Effector memory CD8-positive, alpha-beta T cell (primary cell): ENCODE measurements at regions not wholly inside any gene's neighbourhood (a gene's known extent, or its start where the extent isn't known, plus 50 kb on each side); places are given as distances from the start of the nearest gene placed in this dataset.

ENCODE experiments used
- ATAC-seq: fragments of 150-1000 bp; cut with Tn5 transposase; replicated peaks from 2 replicates; pipeline ENCODE4 v1.10.0; 2021; ENCODE audit warnings: mild to moderate bottlenecking, moderate library complexity
- DNase-seq, 3 experiments: peaks; one replicate each; pipeline ENCODE4 v3.0.0; 2021
- H3K27ac Mint-ChIP-seq, 2 donors: one replicate each; pipeline ENCODE4 v1.8.0; 2022; ENCODE audit warnings: mild to moderate bottlenecking in 2 of 2, mixed read lengths in 2 of 2, moderate library complexity in 2 of 2
- H3K27me3 Mint-ChIP-seq, 2 donors: one replicate each; pipeline ENCODE4 v1.8.0; 2022; ENCODE audit warnings: mixed read lengths in 2 of 2
- H3K36me3 Mint-ChIP-seq: one replicate; pipeline ENCODE4 v1.8.0; 2022; ENCODE audit warnings: mild to moderate bottlenecking, moderate library complexity, mixed read lengths; ENCODE audit not compliant: insufficient read depth
- H3K4me1 Mint-ChIP-seq, 2 donors: one replicate each; pipeline ENCODE4 v1.8.0; 2022; ENCODE audit warnings: low read depth in 2 of 2, mixed read lengths in 2 of 2
- H3K4me3 Mint-ChIP-seq, 2 donors: one replicate each; pipeline ENCODE4 v1.8.0; 2022; ENCODE audit warnings: mild to moderate bottlenecking in 2 of 2, mixed read lengths in 2 of 2, moderate library complexity in 2 of 2
- H3K9me3 Mint-ChIP-seq, 2 donors: one replicate each; pipeline ENCODE4 v1.8.0; 2022; ENCODE audit warnings: mixed read lengths in 2 of 2

DNA sequence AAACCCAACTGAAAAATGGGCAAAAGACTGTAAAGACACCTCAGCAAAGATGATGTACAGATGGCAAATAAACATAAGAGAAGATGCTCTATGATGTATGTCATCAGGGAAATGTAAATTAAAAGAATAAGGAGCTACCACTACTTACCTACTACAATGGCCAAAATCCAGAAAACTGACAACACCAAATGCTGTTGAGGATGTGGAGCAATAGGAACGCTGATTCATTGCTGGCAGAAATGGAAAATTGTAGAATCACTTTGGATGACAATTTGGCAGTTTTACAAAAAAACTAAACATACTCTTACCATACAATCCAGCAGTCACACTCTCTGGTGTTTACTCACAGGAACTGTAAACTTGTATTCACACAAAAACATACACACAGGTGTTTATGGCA is 222.3 kb upstream of the LDB2 start:
- Mint-ChIP-seq H3K4me3 (no peak overlapping the region), H3K9me3 (no peaks in the 10 kb centered on the region), H3K27ac (no peak overlapping the region), H3K4me1 (no peaks in the 10 kb centered on the region), H3K27me3 (no peaks in the 10 kb centered on the region), H3K36me3 (no peaks in the 10 kb centered on the region)
- ATAC-seq (no peak), DNase-seq (no peak)

- no peak for DNase-seq
- no peak for ATAC-seq
- no peaks in the 10 kb centered on the region for H3K36me3 Mint-ChIP-seq
- H3K9me3 Mint-ChIP-seq = peaks cover 2 to 9% of the 10 kb centered on the region in 2 donors
- H3K4me1 Mint-ChIP-seq = no peaks in the 10 kb centered on the region
- no peaks in the 10 kb centered on the region for H3K27me3 Mint-ChIP-seq
- H3K4me3 Mint-ChIP-seq = no peak overlapping the region
- no peak overlapping the region for H3K27ac Mint-ChIP-seq
These were observed 219.3 kb upstream of the LDB2 start for GRCh38 chr4:17117746-17118145.

GRCh38 chr4:17115583-17115982 is 217.1 kb upstream of the LDB2 start:
- no peak for ATAC-seq
- Mint-ChIP-seq H3K27ac (no peak overlapping the region), H3K4me1 (no peaks in the 10 kb centered on the region), H3K36me3 (no peaks in the 10 kb centered on the region), H3K27me3 (no peaks in the 10 kb centered on the region), H3K9me3 (peaks cover 2 to 9% of the 10 kb centered on the region in 2 donors), H3K4me3 (no peak overlapping the region)
- no peak for DNase-seq

DNA sequence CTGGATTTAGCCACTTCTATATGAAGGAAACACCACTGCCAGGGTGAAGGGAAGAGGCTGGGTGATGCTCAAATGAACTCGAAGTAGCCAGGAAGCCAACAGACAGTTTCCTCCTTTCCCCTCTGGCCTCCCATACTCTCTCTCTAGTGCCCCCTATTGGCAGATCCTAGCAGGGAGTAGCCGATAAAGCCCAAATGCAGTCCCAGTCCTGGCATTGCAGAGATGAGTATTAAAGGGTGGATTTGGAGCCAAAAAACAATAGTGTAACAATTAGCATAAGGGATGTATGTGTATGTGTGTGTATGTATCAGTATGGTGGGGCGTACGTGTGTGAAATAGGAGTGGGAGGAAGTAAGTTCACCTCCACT is 213.8 kb upstream of the LDB2 start:
- Mint-ChIP-seq H3K4me3 (no peak overlapping the region), H3K27me3 (no peaks in the 10 kb centered on the region), H3K27ac (no peak overlapping the region), H3K4me1 (no peaks in the 10 kb centered on the region), H3K36me3 (no peaks in the 10 kb centered on the region), H3K9me3 (peaks cover 2 to 9% of the 10 kb centered on the region in 2 donors)
- ATAC-seq = no peak
- DNase-seq = no peak

DNA sequence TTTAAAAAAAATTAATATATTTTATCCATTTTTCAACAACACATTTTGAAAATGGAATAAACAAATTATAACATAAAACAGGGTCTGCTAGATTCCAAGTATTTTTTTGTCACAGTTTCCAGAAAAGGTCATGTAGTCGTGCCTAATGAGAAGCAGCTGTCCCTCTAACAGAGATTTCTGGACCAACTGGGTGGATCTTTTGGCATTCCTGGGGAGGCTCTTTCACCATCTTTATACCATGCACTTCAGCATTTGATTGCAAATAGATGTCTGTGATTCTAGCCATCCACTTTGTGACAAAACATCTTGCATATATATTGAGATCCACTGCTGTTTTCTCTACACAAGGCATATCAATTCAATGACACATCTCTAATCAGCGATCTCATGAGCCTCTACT is 210.7 kb upstream of the LDB2 start:
- ATAC-seq (no peak), DNase-seq (no peak)
- Mint-ChIP-seq H3K4me1 (no peaks in the 10 kb centered on the region), H3K27me3 (no peaks in the 10 kb centered on the region), H3K27ac (no peak overlapping the region), H3K9me3 (peaks cover 0 to 2% of the 10 kb centered on the region in 2 donors), H3K4me3 (no peak overlapping the region), H3K36me3 (no peaks in the 10 kb centered on the region)

DNA sequence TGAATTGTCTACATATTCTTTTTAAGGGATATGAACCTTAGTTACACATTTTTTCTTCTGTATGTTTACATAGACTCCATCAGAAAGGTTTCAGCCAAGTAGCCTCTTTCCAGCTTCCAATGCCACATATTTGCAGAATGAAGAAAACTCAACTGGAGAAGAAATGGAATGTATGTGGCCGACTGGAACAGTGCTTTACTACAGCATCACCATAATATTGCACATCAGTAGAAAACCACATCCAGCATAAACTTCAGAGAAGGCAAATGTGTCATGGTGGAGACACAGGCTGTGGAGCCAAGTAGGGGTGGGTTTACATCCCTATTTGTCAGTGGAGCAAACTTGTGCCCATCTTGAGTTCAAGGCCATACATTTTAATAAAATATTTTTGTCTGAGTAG is 204.8 kb upstream of the LDB2 start:
- DNase-seq (no peak), ATAC-seq (no peak)
- Mint-ChIP-seq H3K27me3 (no peaks in the 10 kb centered on the region), H3K27ac (no peak overlapping the region), H3K4me3 (no peak overlapping the region), H3K9me3 (no peaks in the 10 kb centered on the region), H3K36me3 (no peaks in the 10 kb centered on the region), H3K4me1 (no peaks in the 10 kb centered on the region)

DNA sequence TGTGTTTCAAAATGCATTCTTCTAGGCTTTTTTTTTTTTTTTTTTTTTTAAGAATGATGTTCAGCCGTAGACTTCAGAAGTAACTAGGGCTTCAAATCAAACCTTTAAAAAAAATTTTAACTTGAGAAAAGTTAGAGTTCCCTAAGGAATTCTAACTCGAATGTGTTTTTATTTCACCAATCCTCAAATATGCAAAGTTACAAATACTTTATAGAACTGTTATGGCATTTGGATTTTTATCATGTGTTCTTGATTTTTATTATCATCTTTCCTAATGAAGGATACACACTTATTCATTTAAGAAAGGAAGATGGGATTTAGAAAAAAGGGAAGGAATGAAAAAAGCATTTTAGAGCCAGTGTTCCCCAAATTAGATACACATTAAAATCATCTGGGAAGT is 200.6 kb upstream of the LDB2 start:
- H3K4me3 Mint-ChIP-seq = no peak overlapping the region
- DNase-seq (no peak), ATAC-seq (no peak)
- H3K27ac Mint-ChIP-seq = no peak overlapping the region
- H3K4me1 Mint-ChIP-seq = no peaks in the 10 kb centered on the region
- no peaks in the 10 kb centered on the region for H3K9me3 Mint-ChIP-seq
- H3K36me3 Mint-ChIP-seq = no peaks in the 10 kb centered on the region
- H3K27me3 Mint-ChIP-seq = no peaks in the 10 kb centered on the region

GRCh38 chr4:17098401-17098800 is 200.0 kb upstream of the LDB2 start:
- DNase-seq = no peak
- no peak for ATAC-seq
- Mint-ChIP-seq H3K36me3 (no peaks in the 10 kb centered on the region), H3K27me3 (no peaks in the 10 kb centered on the region), H3K9me3 (no peaks in the 10 kb centered on the region), H3K27ac (no peak overlapping the region), H3K4me1 (no peaks in the 10 kb centered on the region), H3K4me3 (no peak overlapping the region)

GRCh38 chr4:17097362-17097761 is 198.9 kb upstream of the LDB2 start:
- H3K27ac Mint-ChIP-seq = no peak overlapping the region
- ATAC-seq (no peak), DNase-seq (no peak)
- H3K4me3 Mint-ChIP-seq = no peak overlapping the region
- H3K9me3 Mint-ChIP-seq = no peaks in the 10 kb centered on the region
- H3K27me3 Mint-ChIP-seq = no peaks in the 10 kb centered on the region
- no peaks in the 10 kb centered on the region for H3K36me3 Mint-ChIP-seq
- H3K4me1 Mint-ChIP-seq = no peaks in the 10 kb centered on the region

DNA sequence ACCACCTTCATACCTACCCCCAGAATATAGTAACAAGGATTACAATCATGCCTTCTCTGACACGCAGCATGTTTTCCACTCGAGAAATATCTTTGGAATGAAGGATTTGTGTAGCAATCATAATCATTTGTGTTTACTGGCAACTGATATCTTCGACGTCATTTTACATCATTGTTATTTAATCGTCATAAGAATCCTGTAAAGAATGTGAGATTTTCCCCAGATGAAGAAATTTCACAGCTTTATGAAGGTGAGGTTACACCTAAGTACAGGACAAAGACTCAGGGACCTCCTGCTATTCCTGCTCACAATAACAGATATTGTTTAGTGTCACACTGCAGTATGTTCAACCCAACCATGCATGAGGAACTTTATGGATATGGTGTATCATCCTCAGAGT is 198.2 kb upstream of the LDB2 start:
- Mint-ChIP-seq H3K36me3 (no peaks in the 10 kb centered on the region), H3K27ac (no peak overlapping the region), H3K9me3 (no peaks in the 10 kb centered on the region), H3K4me3 (no peak overlapping the region), H3K4me1 (no peaks in the 10 kb centered on the region), H3K27me3 (no peaks in the 10 kb centered on the region)
- no peak for ATAC-seq
- no peak for DNase-seq

GRCh38 chr4:17095771-17096170 is 197.3 kb upstream of the LDB2 start:
- no peaks in the 10 kb centered on the region for H3K4me1 Mint-ChIP-seq
- no peaks in the 10 kb centered on the region for H3K36me3 Mint-ChIP-seq
- no peak overlapping the region for H3K27ac Mint-ChIP-seq
- no peak overlapping the region for H3K4me3 Mint-ChIP-seq
- H3K9me3 Mint-ChIP-seq = no peaks in the 10 kb centered on the region
- H3K27me3 Mint-ChIP-seq = no peaks in the 10 kb centered on the region
- no peak for DNase-seq
- ATAC-seq = no peak

DNA sequence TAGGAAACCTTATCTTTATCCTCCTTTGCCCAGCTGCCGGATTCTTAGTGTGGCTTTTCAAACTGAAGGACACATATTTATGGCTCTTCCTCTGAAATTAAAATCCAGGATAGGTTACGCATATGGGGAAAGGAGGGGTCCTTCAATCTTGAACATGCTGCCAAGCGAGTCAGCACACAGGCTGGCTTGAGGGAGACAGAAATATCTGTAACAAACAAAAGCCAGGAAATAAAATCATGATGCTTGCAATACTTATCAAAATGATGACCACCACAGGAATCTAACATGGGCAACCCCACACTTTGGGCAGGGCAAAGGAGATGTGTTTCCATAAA is 196.4 kb upstream of the LDB2 start:
- Mint-ChIP-seq H3K27ac (no peak overlapping the region), H3K4me3 (no peak overlapping the region)
- ATAC-seq = no peak

GRCh38 chr4:17094159-17094875 is 195.9 kb upstream of the LDB2 start:
- no peak for ATAC-seq
- H3K27ac Mint-ChIP-seq = no peak overlapping the region
- H3K36me3 Mint-ChIP-seq = no peaks in the 10 kb centered on the region

More for the DNA sequence above, 196.4 kb upstream of the LDB2 start:
- H3K4me1 Mint-ChIP-seq = no peaks in the 10 kb centered on the region
- DNase-seq = no peak
- no peaks in the 10 kb centered on the region for H3K9me3 Mint-ChIP-seq
- no peaks in the 10 kb centered on the region for H3K36me3 Mint-ChIP-seq
- H3K27me3 Mint-ChIP-seq = no peaks in the 10 kb centered on the region

DNA sequence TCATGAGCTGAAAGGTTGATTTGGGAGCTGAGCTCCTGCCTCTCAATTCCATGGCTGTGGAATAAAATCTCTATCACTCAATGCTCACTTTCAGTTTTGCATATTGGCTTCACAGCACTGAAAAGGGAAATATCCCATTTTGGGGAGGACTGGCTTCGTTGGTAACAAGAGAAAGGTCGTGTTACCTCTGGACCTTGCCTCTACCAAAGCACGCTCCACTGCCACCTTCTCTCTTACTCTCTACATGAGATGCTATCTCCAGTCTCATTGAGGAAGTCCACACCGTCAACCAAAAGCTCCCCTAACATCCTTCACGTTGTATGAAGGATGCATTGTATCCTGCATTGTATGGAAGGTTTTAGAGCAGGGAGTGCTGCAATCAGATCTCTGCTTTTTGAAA is 195.0 kb upstream of the LDB2 start:
- no peaks in the 10 kb centered on the region for H3K9me3 Mint-ChIP-seq
- ATAC-seq = no peak
- H3K27me3 Mint-ChIP-seq = peaks cover 0 to 6% of the 10 kb centered on the region in 2 donors
- no peaks in the 10 kb centered on the region for H3K4me1 Mint-ChIP-seq
- no peak overlapping the region for H3K4me3 Mint-ChIP-seq
- no peaks in the 10 kb centered on the region for H3K36me3 Mint-ChIP-seq
- no peak overlapping the region for H3K27ac Mint-ChIP-seq
- DNase-seq = no peak

More at GRCh38 chr4:17094159-17094875, 195.9 kb upstream of the LDB2 start:
- Mint-ChIP-seq H3K9me3 (no peaks in the 10 kb centered on the region), H3K4me1 (no peaks in the 10 kb centered on the region), H3K27me3 (no peaks in the 10 kb centered on the region), H3K4me3 (no peak overlapping the region)
- DNase-seq = no peak
